Natural killer cell (primary cell): ENCODE measurements at regions not wholly inside any gene's neighbourhood (a gene's known extent, or its start where the extent isn't known, plus 50 kb on each side); places are given as distances from the start of the nearest gene placed in this dataset.
"Not testable (repeated sequence)": the region's sequence is repeated elsewhere in the genome, so short reads cannot be mapped to it uniquely, and the experiment has no call there.

Source experiments
- ATAC-seq, 3 donors: fragments of 150-1000 bp in 2 of 3; fragments of 200-7000 bp in 1 of 3; cut with Tn5 transposase; 1 replicate in 1 of 3; 2 replicates in 2 of 3; pipeline ENCODE4 v1.10.0; 2021; ENCODE audit warnings: mild to moderate bottlenecking in 2 of 3, moderate library complexity in 2 of 3
- DNase-seq, 2 donors: peaks; one replicate each; pipeline versions ENCODE4 v3.0.0 to v3.0.0-alpha.2; 2013 to 2021; ENCODE audit warnings: mixed read lengths in 1 of 2
- H3K27ac ChIP-seq: one replicate; pipeline ENCODE4 v1.5.1; 2013; ENCODE audit warnings: mild to moderate bottlenecking, low read length
- H3K27me3 ChIP-seq: one replicate; pipeline ENCODE4 v1.6.1; 2013; ENCODE audit warnings: low read length; ENCODE audit not compliant: control insufficient read depth, insufficient read depth
- H3K36me3 ChIP-seq: one replicate; pipeline ENCODE4 v1.6.1; 2013; ENCODE audit warnings: low read length; ENCODE audit not compliant: control insufficient read depth, insufficient read depth
- H3K4me1 ChIP-seq: one replicate; pipeline ENCODE4 v1.6.1; 2013; ENCODE audit warnings: low read length; ENCODE audit not compliant: control insufficient read depth, insufficient read depth
- H3K4me3 ChIP-seq: one replicate; pipeline ENCODE4 v1.5.1; 2013; ENCODE audit warnings: low read length
- H3K9me3 ChIP-seq: one replicate; pipeline ENCODE4 v1.6.1; 2013; ENCODE audit warnings: low read length; ENCODE audit not compliant: control insufficient read depth, insufficient read depth
- H3K27ac Mint-ChIP-seq, 2 donors: one replicate each; pipeline ENCODE4 v1.8.0; 2022; ENCODE audit warnings: mild to moderate bottlenecking in 2 of 2, mixed read lengths in 2 of 2, moderate library complexity in 1 of 2
- H3K27me3 Mint-ChIP-seq, 2 donors: one replicate each; pipeline ENCODE4 v1.8.0; 2022; ENCODE audit warnings: low read depth in 2 of 2, mixed read lengths in 2 of 2
- H3K36me3 Mint-ChIP-seq: one replicate; pipeline ENCODE4 v1.8.0; 2022; ENCODE audit warnings: mixed read lengths
- H3K4me1 Mint-ChIP-seq, 2 donors: one replicate each; pipeline ENCODE4 v1.8.0; 2022; ENCODE audit warnings: mixed read lengths in 2 of 2
- H3K4me3 Mint-ChIP-seq: one replicate; pipeline ENCODE4 v1.8.0; 2022; ENCODE audit warnings: mild to moderate bottlenecking, moderate library complexity, mixed read lengths
- H3K9me3 Mint-ChIP-seq, 2 donors: one replicate each; pipeline ENCODE4 v1.8.0; 2022; ENCODE audit warnings: mixed read lengths in 2 of 2
- WGBS: methylation state at CpG from one replicate; pipeline ENCODE4 v1.1.7; 2013; ENCODE audit warnings: missing lambda C conversion rate; ENCODE audit not compliant: insufficient coverage; 5-methylcytosine and 5-hydroxymethylcytosine counted together
- intact Hi-C: fragments of 100-400 bp; cut with micrococcal nuclease; formaldehyde crosslinking; loops from one replicate; pipeline ENCODE4 v1.14.2; 2022
- TF ChIP-seq, protein P1 (sequence below): fragments of 200-600 bp; IDR thresholded peaks from one replicate; pipeline ENCODE4 v1.8.0; 2022; ENCODE audit warnings: antibody characterized with exemption

DNA sequence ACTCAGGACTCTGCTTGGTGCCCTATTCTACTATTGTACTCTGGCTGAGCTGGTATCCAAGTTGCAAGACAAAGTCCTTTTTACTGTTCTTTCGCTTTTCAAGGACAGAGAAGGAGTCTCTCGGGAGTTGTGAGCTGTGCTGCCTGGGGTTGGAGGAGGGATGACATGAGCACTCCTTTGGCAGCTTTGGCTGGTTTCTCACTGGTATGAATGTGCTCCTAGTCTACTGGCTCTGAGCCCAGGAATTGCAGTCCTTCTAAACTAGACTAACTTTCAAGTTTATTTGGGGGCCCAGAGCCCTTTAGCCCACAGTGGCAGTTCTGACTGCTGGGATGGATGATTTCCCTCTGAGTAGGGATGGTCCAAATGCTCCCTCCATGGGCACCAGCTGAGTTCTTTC, 997.1 kb downstream of the RAB28 start:
- no peaks in the 10 kb centered on the region for H3K4me1 Mint-ChIP-seq
- ATAC-seq: no peak

DNA sequence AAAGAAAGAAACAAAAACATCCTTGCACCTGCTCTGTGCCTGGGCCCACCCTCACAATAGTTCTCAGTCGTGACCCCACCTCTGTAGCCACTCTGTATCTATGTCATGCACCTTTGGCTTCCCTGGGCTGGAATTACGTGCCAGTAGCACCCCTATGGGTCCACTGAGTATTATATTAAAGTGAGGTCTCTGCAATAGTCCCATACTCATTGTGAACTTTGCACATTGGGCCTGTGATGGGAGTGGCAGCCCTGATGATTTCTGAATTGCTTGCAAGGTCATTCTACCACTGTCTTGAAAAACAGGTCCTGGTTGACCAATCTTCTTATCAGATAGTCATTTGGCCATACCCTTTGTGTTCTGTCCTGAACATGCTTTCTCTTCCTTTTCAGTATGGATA, 1012.1 kb downstream of the RAB28 start:
- Mint-ChIP-seq H3K9me3 (peaks cover 8 to 19% of the 10 kb centered on the region in 2 donors), H3K27me3 (no peaks in the 10 kb centered on the region), H3K27ac (no peak overlapping the region), H3K4me1 (no peaks in the 10 kb centered on the region), H3K4me3 (no peak overlapping the region), H3K36me3 (peaks cover 10% of the 10 kb centered on the region)
- no peaks in the 10 kb centered on the region for H3K36me3 ChIP-seq
- H3K4me3 ChIP-seq: no peak overlapping the region
- H3K4me1 ChIP-seq: no peaks in the 10 kb centered on the region
- intact Hi-C loops: no loop called here
- H3K9me3 ChIP-seq: no peaks in the 10 kb centered on the region
- H3K27ac ChIP-seq: no peak overlapping the region
- no peak for DNase-seq
- WGBS: 72% methylated on average over 2 of the region's 2 CpGs
- ATAC-seq: no peak
- H3K27me3 ChIP-seq: no peaks in the 10 kb centered on the region
- TF ChIP-seq, protein P1, sequence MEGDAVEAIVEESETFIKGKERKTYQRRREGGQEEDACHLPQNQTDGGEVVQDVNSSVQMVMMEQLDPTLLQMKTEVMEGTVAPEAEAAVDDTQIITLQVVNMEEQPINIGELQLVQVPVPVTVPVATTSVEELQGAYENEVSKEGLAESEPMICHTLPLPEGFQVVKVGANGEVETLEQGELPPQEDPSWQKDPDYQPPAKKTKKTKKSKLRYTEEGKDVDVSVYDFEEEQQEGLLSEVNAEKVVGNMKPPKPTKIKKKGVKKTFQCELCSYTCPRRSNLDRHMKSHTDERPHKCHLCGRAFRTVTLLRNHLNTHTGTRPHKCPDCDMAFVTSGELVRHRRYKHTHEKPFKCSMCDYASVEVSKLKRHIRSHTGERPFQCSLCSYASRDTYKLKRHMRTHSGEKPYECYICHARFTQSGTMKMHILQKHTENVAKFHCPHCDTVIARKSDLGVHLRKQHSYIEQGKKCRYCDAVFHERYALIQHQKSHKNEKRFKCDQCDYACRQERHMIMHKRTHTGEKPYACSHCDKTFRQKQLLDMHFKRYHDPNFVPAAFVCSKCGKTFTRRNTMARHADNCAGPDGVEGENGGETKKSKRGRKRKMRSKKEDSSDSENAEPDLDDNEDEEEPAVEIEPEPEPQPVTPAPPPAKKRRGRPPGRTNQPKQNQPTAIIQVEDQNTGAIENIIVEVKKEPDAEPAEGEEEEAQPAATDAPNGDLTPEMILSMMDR: no peak

More for the DNA sequence above, 997.1 kb downstream of the RAB28 start:
- TF ChIP-seq, protein P1: no peak
- Mint-ChIP-seq H3K27ac (no peak overlapping the region), H3K27me3 (no peaks in the 10 kb centered on the region), H3K36me3 (no peaks in the 10 kb centered on the region), H3K4me3 (no peak overlapping the region), H3K9me3 (peaks cover 13 to 27% of the 10 kb centered on the region in 2 donors)
- intact Hi-C loops: no loop called here
- no peak overlapping the region for H3K4me3 ChIP-seq
- no peaks in the 10 kb centered on the region for H3K36me3 ChIP-seq
- H3K27ac ChIP-seq: no peak overlapping the region
- H3K27me3 ChIP-seq: no peaks in the 10 kb centered on the region
- peaks cover 22% of the 10 kb centered on the region for H3K9me3 ChIP-seq
- H3K4me1 ChIP-seq: no peaks in the 10 kb centered on the region
- WGBS: 100% methylated on average over 2 of the region's 2 CpGs
- no peak for DNase-seq

DNA sequence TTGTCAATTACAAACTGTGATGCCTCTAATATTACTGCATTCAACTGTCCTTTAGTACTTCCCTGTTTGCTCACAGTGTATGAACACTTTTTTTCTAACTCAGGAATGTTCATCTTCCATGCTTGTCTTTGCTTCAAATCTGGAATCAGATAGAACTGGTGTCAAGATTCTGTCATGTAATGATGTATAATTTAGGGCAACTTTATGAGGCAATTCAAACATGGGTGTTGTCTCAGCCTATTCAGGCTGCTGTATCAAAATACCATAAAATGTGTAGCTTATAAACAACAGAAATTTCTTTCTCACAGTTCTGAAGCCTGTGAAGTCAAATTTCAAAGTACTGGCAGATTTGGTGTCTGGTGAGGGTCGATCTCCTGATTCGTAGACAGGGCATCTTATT, 1012.9 kb downstream of the RAB28 start:
- no peaks in the 10 kb centered on the region for H3K4me1 Mint-ChIP-seq
- H3K27me3 Mint-ChIP-seq: no peaks in the 10 kb centered on the region
- H3K4me1 ChIP-seq: no peaks in the 10 kb centered on the region
- TF ChIP-seq, protein P1: no peak
- DNase-seq (no peak), ATAC-seq (no peak)
- H3K9me3 ChIP-seq: no peaks in the 10 kb centered on the region
- H3K36me3 ChIP-seq: no peaks in the 10 kb centered on the region
- H3K27ac ChIP-seq: no peak overlapping the region
- H3K27ac Mint-ChIP-seq: no peak overlapping the region
- H3K27me3 ChIP-seq: no peaks in the 10 kb centered on the region
- 82% methylated on average over 2 of the region's 2 CpGs for WGBS
- peaks cover 10% of the 10 kb centered on the region for H3K36me3 Mint-ChIP-seq
- intact Hi-C loops: no loop called here
- no peak overlapping the region for H3K4me3 Mint-ChIP-seq
- H3K9me3 Mint-ChIP-seq: peaks cover 8 to 19% of the 10 kb centered on the region in 2 donors
- no peak overlapping the region for H3K4me3 ChIP-seq

DNA sequence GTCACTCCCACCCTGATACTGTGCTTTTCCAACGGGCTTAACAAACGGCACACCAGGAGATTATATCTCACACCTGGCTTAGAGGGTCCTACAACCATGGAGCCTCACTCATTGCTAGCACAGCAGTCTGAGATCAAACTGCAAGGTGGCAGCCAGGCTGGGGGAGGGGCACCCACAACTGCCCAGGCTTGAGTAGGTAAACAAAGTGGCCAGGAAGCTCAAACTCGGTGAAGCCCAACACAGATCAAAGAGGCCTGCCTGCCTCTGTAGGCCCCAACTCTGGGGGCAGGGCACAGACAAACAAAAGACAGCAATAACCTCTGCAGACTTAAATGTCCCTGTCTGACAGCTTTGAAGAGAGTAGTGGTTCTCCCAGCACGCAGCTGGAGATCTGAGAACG, 1022.6 kb downstream of the RAB28 start:
- H3K4me1 Mint-ChIP-seq, H3K4me1 ChIP-seq, H3K4me3 Mint-ChIP-seq, H3K4me3 ChIP-seq, H3K36me3 Mint-ChIP-seq, ATAC-seq, H3K27me3 Mint-ChIP-seq, H3K9me3 ChIP-seq, DNase-seq, H3K27me3 ChIP-seq, intact Hi-C loops, H3K27ac ChIP-seq, H3K27ac Mint-ChIP-seq, H3K36me3 ChIP-seq: not testable (repeated sequence)
- H3K9me3 Mint-ChIP-seq: peaks cover 18 to 22% of the 10 kb centered on the region in 2 donors
- WGBS: 88% methylated on average over 3 of the region's 5 CpGs
